ENCODE measurements at regions not wholly inside any gene's neighbourhood (a gene's known extent, or its start where the extent isn't known, plus 50 kb on each side); places are given as distances from the start of the nearest gene placed in this dataset.

GRCh38 chr12:118467641-118468305 lies 91.4 kb downstream of the SUDS3 start:
- no peak for TF ChIP-seq CTCF (IDR thresholded peaks at IDR 0.05; ENCODE audit: borderline replicate concordance, control extremely low read depth, extremely low read depth, insufficient read depth, missing control alignments)
- no peak for DNase-seq (ENCODE audit: low spot score)
- in situ Hi-C loops (cut with MboI; ENCODE audit: low sequenced_read_pairs, unreplicated experiment), result no loop called here

DNA sequence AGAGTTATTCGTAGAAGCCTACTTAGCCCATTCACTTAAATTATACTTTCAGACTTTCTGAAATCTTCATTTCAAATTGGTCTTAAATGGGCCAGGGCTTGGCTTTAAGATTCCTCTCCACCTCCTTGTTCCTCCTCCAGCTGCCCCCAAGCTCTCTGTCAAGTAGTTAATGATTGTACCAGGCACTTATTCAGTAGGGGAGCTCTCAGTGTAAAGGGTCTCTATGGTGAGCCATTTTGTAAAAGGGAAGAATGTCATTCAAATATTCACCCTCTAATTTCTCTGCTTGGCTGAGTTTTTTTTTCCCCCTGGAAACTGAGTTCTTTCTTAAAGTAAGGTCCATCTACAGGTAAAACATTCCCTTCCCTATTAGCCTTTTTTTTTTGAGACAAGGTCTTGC lies 96.6 kb downstream of the SUDS3 start:
- no peak for DNase-seq (ENCODE audit: low spot score)
- TF ChIP-seq CTCF (IDR thresholded peaks at IDR 0.05; ENCODE audit: borderline replicate concordance, control extremely low read depth, extremely low read depth, insufficient read depth, missing control alignments), result no peak
- in situ Hi-C loops (cut with MboI; ENCODE audit: low sequenced_read_pairs, unreplicated experiment), result no loop called here

- no peak for DNase-seq (ENCODE audit: low spot score)
- in situ Hi-C loops (cut with MboI; ENCODE audit: low sequenced_read_pairs, unreplicated experiment), result no loop called here
- TF ChIP-seq CTCF (IDR thresholded peaks at IDR 0.05; ENCODE audit: borderline replicate concordance, control extremely low read depth, extremely low read depth, insufficient read depth, missing control alignments), result no peak
Observed at GRCh38 chr12:118480235-118480634, 103.9 kb downstream of the SUDS3 start.

DNA sequence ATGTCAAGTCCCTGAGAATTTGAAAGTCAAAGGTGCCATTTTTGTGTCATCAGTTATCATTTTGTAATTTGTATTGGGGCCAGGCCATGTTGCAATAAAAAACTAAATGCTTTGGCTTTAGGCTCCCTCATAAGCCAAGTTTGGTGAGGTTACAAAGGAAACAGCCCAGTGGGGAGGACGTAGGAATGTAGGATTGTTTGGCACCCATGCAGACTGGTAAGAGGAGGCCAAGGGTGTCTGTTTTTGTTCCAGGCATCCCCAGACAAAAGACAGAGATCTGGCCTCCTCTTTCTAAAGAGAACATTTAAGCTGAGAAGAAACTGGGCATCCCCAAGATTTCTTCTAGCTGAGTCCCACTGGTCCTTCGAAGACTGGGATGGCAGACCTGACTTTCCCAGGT lies 111.7 kb downstream of the SUDS3 start:
- DNase-seq (ENCODE audit: low spot score), result no peak
- no peak for TF ChIP-seq CTCF (IDR thresholded peaks at IDR 0.05; ENCODE audit: borderline replicate concordance, control extremely low read depth, extremely low read depth, insufficient read depth, missing control alignments)
- in situ Hi-C loops (cut with MboI; ENCODE audit: low sequenced_read_pairs, unreplicated experiment), result no loop called here

DNA sequence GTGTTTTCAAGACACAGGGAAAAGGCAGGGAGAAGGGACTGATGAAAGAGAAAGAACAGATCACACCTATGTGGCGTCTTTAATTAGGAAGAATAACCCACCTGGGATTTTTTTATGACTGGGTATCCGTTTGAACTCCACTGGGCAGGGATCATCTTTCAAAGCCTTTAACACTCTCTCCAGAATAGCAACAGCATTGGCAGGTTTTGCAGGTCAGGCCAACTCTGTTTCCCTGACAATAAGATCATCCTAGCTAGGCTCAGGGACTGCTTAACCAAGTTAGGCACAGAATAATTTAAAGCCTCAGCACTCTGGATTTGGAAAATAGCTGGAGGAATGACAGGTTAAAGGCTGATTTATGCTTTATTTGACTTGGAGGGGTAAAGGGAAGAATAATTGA lies 117.6 kb downstream of the SUDS3 start:
- no peak for TF ChIP-seq CTCF (IDR thresholded peaks at IDR 0.05; ENCODE audit: borderline replicate concordance, control extremely low read depth, extremely low read depth, insufficient read depth, missing control alignments)
- in situ Hi-C loops (cut with MboI; ENCODE audit: low sequenced_read_pairs, unreplicated experiment), result no loop called here
- DNase-seq (ENCODE audit: low spot score), result no peak

- TF ChIP-seq CTCF (IDR thresholded peaks at IDR 0.05; ENCODE audit: borderline replicate concordance, control extremely low read depth, extremely low read depth, insufficient read depth, missing control alignments), result no peak
- in situ Hi-C loops (cut with MboI; ENCODE audit: low sequenced_read_pairs, unreplicated experiment), result no loop called here
- no peak for DNase-seq (ENCODE audit: low spot score)
Observed at GRCh38 chr12:118494776-118495175, 118.4 kb downstream of the SUDS3 start.
